Thyroid gland (tissue), 4 donors: ENCODE measurements at regions not wholly inside any gene's neighbourhood (a gene's known extent, or its start where the extent isn't known, plus 50 kb on each side); places are given as distances from the start of the nearest gene placed in this dataset.

Source experiments
- POLR2A ChIP-seq, 2 donors: fragments of 450-650 bp; IDR thresholded peaks; one replicate each; pipeline ENCODE4 v1.6.1; 2017; ENCODE audit warnings: antibody characterized with exemption in 2 of 2, mild to moderate bottlenecking in 2 of 2, moderate library complexity in 1 of 2
- TF ChIP-seq, protein P1 (sequence below), 6 experiments: fragments of 200-600 bp in 3 of 6; fragments of 450-650 bp in 3 of 6; sonication (generic) in 3 of 6; IDR thresholded peaks; one replicate each; pipeline ENCODE4 v1.5.1; 2016 to 2019; ENCODE audit warnings: antibody characterized with exemption in 6 of 6, mild to moderate bottlenecking in 2 of 6, inconsistent platforms in 1 of 6, moderate library complexity in 1 of 6

DNA sequence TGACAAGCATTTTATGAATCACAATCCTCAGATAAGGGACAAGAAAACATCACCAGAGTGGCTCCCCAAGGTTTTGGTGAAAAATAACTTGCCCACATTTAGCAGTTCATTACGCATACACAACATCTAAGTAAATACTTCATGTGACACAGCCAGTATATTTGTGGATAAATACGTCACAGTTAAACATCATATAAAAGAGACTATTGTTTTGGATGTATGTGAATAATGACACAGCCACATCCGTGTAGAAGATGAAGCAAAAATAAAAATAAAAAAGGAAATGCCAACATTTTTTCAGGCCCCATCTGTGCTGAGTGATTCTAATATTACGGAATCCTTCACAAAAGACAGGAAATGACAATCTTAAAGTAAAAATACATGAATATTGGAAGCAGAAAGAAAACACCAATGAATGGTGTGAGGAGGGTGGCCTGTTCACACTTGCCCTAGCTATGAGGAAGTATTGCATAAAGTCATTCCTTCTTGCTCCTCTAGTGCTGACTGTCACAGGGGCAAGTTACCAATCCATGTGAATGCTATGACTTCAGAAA, 457.1 kb downstream of the KLF12 start:
- TF ChIP-seq, protein P1, sequence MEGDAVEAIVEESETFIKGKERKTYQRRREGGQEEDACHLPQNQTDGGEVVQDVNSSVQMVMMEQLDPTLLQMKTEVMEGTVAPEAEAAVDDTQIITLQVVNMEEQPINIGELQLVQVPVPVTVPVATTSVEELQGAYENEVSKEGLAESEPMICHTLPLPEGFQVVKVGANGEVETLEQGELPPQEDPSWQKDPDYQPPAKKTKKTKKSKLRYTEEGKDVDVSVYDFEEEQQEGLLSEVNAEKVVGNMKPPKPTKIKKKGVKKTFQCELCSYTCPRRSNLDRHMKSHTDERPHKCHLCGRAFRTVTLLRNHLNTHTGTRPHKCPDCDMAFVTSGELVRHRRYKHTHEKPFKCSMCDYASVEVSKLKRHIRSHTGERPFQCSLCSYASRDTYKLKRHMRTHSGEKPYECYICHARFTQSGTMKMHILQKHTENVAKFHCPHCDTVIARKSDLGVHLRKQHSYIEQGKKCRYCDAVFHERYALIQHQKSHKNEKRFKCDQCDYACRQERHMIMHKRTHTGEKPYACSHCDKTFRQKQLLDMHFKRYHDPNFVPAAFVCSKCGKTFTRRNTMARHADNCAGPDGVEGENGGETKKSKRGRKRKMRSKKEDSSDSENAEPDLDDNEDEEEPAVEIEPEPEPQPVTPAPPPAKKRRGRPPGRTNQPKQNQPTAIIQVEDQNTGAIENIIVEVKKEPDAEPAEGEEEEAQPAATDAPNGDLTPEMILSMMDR (IDR thresholded peaks at IDR 0.05) = no peak
- no peak for TF ChIP-seq POLR2A (IDR thresholded peaks at IDR 0.05)
